ENCODE measurements at regions not wholly inside any gene's neighbourhood (a gene's known extent, or its start where the extent isn't known, plus 50 kb on each side); places are given as distances from the start of the nearest gene placed in this dataset.

DNA sequence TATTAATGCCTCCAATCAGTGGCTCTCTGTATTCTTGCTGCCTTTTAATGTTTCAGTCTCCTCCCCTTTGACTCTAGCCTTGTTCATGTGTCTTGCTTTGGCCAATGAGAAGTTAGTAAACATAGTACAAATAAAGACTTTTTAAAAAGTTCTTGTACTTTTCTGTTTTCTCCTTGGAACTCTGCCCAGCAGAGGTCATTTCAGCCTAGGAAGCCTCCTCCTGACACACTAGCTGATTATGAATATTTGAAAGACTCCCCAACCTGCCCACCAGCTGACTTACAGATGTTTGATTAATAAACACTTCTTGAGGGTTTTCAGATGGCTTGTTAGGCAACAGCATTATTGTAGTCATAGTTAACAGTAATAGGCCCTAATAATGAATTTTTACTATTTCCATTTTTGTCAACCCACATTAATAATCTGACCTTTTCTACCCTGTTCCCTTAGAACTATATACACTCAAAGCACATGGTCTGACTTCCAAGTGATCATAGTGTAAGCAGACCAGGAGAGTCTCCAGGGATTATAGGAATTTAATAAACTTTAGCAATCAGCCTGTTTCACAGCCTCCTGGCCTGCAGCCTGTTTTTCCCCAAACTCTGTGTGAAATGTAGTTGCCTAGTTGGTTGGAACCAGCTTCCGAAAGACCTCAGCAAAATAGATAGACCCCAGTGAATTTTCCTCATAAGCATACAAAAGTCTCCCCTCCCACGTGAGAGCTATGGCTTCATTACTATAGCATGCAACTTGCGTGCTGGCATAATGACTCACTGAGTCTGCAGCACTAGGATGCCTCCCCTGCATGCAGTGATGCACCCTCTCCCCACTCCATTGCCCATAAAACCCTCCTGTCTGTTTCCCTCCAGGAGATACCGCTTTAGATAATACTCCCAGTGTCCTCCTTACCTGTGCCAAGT, 670.7 kb upstream of the ZNF804A start:
- CTCF ChIA-PET: no interaction called here
- POLR2A ChIA-PET: no interaction called here

DNA sequence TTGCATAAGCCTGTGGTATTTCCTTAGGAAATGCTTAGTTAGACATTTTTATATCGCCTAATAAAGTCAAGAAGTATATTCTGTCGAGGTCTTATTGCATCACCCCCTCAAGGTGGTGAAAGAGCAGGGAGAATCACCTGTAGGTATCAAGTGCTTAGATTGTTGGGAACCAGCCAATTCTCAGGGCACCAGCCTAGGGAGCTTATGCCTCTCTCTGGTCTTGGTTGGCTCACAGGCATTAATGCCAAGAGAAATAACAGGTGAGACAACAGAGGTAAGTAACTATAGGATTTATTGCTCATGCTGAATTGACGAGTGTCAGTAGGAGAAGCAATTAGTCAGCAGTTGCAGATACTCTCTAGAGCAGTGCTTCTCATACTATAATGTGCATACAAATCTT, 663.3 kb upstream of the ZNF804A start:
- dilution Hi-C loops (cut with MboI; ENCODE audit: extremely low pct_ligation_motif_present, low sequenced_read_pairs) (no loop called here), intact Hi-C loops (cut with micrococcal nuclease) (no loop called here)
- no TSS peak for BruUV-seq (replicated peaks)
- Histone ChIP-seq H2AFZ (ENCODE audit: low read depth, low read length) (no peak overlapping the region), H3K27ac (ENCODE audit: insufficient read depth, low read depth, low read length) (no peak overlapping the region), H4K20me1 (replicated peaks; ENCODE audit: control insufficient read depth, extremely low read depth, insufficient read depth, low read length) (no peaks in the 10 kb centered on the region), H3K27me3 (ENCODE audit: control insufficient read depth in 2 of 2, insufficient read depth in 2 of 2, low read length in 2 of 2) (no peaks in the 10 kb centered on the region), H3K4me2 (ENCODE audit: insufficient read depth, low read length) (no peak overlapping the region), H3K9me3 (replicated peaks; ENCODE audit: control insufficient read depth, insufficient read depth, low read length) (no peaks in the 10 kb centered on the region), H3K9ac (replicated peaks; ENCODE audit: extremely low read depth, insufficient read depth, low read length) (no peak overlapping the region), H3K4me1 (ENCODE audit: control insufficient read depth, extremely low read depth, insufficient read depth, low read length) (no peaks in the 10 kb centered on the region), H3K9me1 (replicated peaks; ENCODE audit: control insufficient read depth, extremely low read depth, insufficient read depth, low read length) (no peaks in the 10 kb centered on the region), H3K4me3 (replicated peaks in 1 of 3; ENCODE audit: insufficient read depth in 1 of 3, low read depth in 1 of 3, low read length in 3 of 3) (no peak overlapping the region), H3K36me3 (ENCODE audit: control insufficient read depth in 2 of 2, extremely low read depth in 1 of 2, insufficient read depth in 2 of 2, low read length in 2 of 2) (no peaks in the 10 kb centered on the region), H3K79me2 (ENCODE audit: control insufficient read depth, insufficient read depth, low read length) (no peaks in the 10 kb centered on the region)
- no peak for FAIRE-seq
- no peak for TF ChIP-seq EZH2 (IDR thresholded peaks at IDR 0.05; ENCODE audit: borderline replicate concordance, low read depth, low read length, severe bottlenecking)
- DNase-seq (ENCODE audit: low read depth, low spot score): no peak
- ChIA-PET CTCF (no interaction called here), POLR2A (no interaction called here)

More for the DNA sequence above, 670.7 kb upstream of the ZNF804A start:
- H3K27me3 ChIP-seq (ENCODE audit: control insufficient read depth in 2 of 2, insufficient read depth in 2 of 2, low read length in 2 of 2): no peaks in the 10 kb centered on the region
- H3K4me3 ChIP-seq (replicated peaks in 1 of 3; ENCODE audit: insufficient read depth in 1 of 3, low read depth in 1 of 3, low read length in 3 of 3): no peak overlapping the region
- H3K36me3 ChIP-seq (ENCODE audit: control insufficient read depth in 2 of 2, extremely low read depth in 1 of 2, insufficient read depth in 2 of 2, low read length in 2 of 2): no peaks in the 10 kb centered on the region
- H3K27ac ChIP-seq (ENCODE audit: insufficient read depth, low read depth, low read length): no peak overlapping the region
- no peaks in the 10 kb centered on the region for H3K4me1 ChIP-seq (ENCODE audit: control insufficient read depth, extremely low read depth, insufficient read depth, low read length)
- no peak overlapping the region for H2AFZ ChIP-seq (ENCODE audit: low read depth, low read length)
- no peak overlapping the region for H3K9ac ChIP-seq (replicated peaks; ENCODE audit: extremely low read depth, insufficient read depth, low read length)
- dilution Hi-C loops (cut with MboI; ENCODE audit: extremely low pct_ligation_motif_present, low sequenced_read_pairs): no loop called here
- no peak overlapping the region for H3K4me2 ChIP-seq (ENCODE audit: insufficient read depth, low read length)
- no peak for TF ChIP-seq GATA2 (IDR thresholded peaks at IDR 0.05; ENCODE audit: insufficient read depth, insufficient read length, low read depth, low read length)
- TF ChIP-seq MYC (IDR thresholded peaks at IDR 0.05; ENCODE audit: low read depth, low read length): no peak
- TF ChIP-seq, protein P1, sequence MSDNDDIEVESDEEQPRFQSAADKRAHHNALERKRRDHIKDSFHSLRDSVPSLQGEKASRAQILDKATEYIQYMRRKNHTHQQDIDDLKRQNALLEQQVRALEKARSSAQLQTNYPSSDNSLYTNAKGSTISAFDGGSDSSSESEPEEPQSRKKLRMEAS (IDR thresholded peaks at IDR 0.05; ENCODE audit: insufficient read depth, insufficient read length): no peak
- TF ChIP-seq EZH2 (IDR thresholded peaks at IDR 0.05; ENCODE audit: borderline replicate concordance, low read depth, low read length, severe bottlenecking): no peak
- no peak for TF ChIP-seq POLR2A (IDR thresholded peaks at IDR 0.05; ENCODE audit: low read depth, low read length)
- no peak for TF ChIP-seq POLR2AphosphoS5 (IDR thresholded peaks at IDR 0.05; ENCODE audit: insufficient read depth, low read depth, low read length)
- H3K9me3 ChIP-seq (replicated peaks; ENCODE audit: control insufficient read depth, insufficient read depth, low read length): peaks cover 2% of the 10 kb centered on the region
- H3K9me1 ChIP-seq (replicated peaks; ENCODE audit: control insufficient read depth, extremely low read depth, insufficient read depth, low read length): no peaks in the 10 kb centered on the region
- no TSS peak for BruUV-seq (replicated peaks)
- H3K79me2 ChIP-seq (ENCODE audit: control insufficient read depth, insufficient read depth, low read length): no peaks in the 10 kb centered on the region
- no peak for DNase-seq (ENCODE audit: low read depth, low spot score)
- no peak for FAIRE-seq
- intact Hi-C loops (cut with micrococcal nuclease): no loop called here
- no peaks in the 10 kb centered on the region for H4K20me1 ChIP-seq (replicated peaks; ENCODE audit: control insufficient read depth, extremely low read depth, insufficient read depth, low read length)

Data from endothelial cell of umbilical vein (primary cell).